Smooth muscle cell of the brain vasculature (primary cell): ENCODE measurements at regions not wholly inside any gene's neighbourhood (a gene's known extent, or its start where the extent isn't known, plus 50 kb on each side); places are given as distances from the start of the nearest gene placed in this dataset.
"Not testable (repeated sequence)": the region's sequence is repeated elsewhere in the genome, so short reads cannot be mapped to it uniquely, and the experiment has no call there.

Experiments used
- DNase-seq: peaks from one replicate; pipeline ENCODE4 v3.0.0-alpha.2; 2012; ENCODE audit warnings: low read depth, low spot score

- DNase-seq, result no peak
Measured at GRCh38 chr18:22503803-22504202, 86.1 kb upstream of the CTAGE1 start.

DNA sequence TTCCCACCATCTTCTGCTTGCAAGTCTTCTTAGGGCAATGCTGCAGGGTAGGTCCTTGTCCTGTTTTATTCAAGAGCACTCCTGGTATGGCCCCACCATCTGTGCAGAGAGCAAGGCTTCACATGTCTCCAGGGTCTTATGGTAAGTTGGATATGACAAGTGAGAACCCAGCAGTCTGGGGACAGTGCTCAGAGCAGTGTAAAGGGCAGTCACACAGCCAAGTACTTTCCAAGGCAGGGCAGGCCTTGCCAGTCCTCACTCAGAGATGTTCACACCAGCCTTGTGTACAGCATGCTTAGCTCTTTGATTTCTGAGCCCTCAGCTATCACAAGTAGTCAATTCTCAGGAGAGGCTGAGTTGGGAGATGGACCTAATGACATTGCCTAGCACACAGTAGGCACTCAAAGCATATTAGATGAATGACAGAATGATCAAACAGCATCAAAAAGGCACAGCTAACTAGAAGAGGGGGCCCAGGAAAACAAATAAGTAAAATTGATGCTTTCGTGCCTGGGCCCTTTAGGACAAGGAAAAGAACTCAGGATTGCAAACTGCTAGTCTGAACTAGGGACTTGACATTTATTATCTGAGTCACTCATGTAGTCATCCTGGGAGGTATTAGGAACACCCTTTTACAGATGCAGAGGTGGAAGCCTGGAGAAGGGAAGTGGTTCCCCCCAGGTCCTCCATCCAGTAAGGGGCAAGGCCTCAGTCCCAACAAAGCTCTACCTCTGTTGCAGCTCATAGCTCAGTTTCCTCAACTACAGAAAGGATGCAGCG, 86.7 kb upstream of the CTAGE1 start:
- no peak for DNase-seq

- no peak for DNase-seq
Measured at GRCh38 chr18:22505141-22505591, 87.5 kb upstream of the CTAGE1 start.

GRCh38 chr18:22507055-22507454, 89.3 kb upstream of the CTAGE1 start:
- DNase-seq, result no peak

DNA sequence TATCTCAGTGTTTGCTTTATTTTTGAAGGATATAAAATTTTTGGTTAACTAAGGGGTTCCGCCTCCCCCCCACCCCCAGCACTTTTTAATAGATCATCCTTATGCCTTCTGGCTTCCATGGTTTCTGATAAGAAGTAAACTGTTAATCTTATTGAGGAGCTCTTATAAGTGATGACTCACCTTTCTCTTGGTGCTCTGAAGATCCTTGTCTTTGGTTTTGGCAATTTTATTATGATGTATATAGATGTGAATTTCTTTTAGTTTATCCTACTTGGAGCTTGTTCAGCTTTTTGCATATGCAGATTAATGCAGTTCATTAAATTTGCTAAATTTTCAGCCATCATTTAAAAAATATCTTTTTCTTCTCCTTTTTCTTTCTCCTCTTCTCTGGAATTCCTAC, 91.7 kb upstream of the CTAGE1 start:
- DNase-seq, result no peak

DNA sequence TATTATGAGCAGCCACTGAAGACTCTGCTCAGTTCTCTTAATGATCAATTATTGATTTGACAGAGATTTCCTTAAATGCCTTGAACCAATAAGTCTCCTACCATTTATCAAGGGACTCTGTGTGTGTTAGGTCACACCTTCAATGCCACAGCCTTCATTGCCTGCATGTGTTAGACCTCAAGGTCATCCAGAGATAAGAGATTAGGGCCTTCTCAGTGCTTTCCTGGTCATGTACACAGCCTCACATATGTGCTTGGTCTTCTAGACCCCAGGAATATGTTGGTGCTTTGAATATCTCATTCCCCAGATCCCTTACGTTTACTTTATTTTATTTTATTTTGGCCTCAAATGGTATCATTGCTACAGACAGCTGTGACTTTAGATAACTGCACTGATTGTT, 93.0 kb upstream of the CTAGE1 start:
- no peak for DNase-seq

- no peak for DNase-seq
Measured at GRCh38 chr18:22513721-22514481, 96.2 kb upstream of the CTAGE1 start.

GRCh38 chr18:22514655-22515054, 96.9 kb upstream of the CTAGE1 start:
- DNase-seq, result no peak

GRCh38 chr18:22515250-22515649, 97.5 kb upstream of the CTAGE1 start:
- no peak for DNase-seq

- DNase-seq, result no peak
Measured at GRCh38 chr18:22517356-22517755, 99.6 kb upstream of the CTAGE1 start.

GRCh38 chr18:22521026-22521707, 103.5 kb upstream of the CTAGE1 start:
- DNase-seq, result no peak

- no peak for DNase-seq
Measured at GRCh38 chr18:22523481-22523880, 105.8 kb upstream of the CTAGE1 start.

DNA sequence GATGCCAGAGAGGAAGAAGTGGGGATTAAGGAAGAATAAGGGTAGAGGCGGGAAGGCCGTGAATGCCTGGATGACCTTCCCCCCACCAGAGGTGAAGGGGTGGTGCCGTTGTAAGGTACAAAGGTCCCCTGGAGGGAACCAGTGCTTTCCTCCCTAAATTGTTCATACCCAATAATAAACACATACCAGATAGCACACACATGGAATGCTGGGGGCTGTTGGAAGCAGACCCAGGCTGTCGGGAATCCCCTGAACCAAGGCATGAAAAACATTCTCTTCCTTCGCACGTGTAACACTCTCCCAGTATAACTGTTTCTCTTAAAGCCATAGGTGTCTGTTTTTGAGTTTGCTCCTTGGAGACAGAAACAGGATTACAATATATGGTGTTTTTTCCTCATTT, 107.1 kb upstream of the CTAGE1 start:
- no peak for DNase-seq

GRCh38 chr18:22525313-22525712, 107.6 kb upstream of the CTAGE1 start:
- DNase-seq, result no peak

GRCh38 chr18:22525883-22526282, 108.2 kb upstream of the CTAGE1 start:
- no peak for DNase-seq

DNA sequence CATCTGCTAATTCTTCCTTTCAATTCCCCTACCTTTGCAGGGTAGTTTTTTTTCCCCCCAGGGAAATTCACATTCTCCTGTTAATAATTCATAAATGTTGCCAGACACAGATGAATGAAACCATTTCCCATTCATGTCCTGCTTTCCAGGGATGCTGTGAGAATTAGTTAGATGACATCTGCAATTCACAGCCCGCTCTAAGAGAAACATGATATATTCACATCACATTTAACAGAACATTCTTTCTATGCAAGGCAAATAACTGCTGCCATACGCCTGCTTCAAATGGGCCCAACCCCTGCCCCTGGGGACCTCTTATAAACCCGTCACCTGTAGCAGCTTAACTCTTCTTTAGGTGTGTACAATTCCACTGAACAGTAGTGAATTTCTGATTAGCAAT, 110.6 kb upstream of the CTAGE1 start:
- no peak for DNase-seq

DNA sequence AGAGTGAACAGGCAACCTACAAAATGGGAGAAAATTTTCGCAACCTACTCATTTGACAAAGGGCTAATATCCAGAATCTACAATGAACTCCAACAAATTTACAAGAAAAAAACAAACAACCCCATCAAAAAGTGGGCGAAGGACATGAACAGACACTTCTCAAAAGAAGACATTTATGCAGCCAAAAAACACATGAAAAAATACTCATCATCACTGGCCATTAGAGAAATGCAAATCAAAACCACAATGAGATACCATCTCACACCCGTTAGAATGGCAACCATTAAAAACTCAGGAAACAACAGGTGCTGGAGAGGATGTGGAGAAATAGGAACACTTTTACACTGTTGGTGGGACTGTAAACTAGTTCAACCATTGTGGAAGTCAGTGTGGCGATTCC, 117.0 kb upstream of the CTAGE1 start:
- not testable (repeated sequence) for DNase-seq

GRCh38 chr18:22536558-22536957, 118.8 kb upstream of the CTAGE1 start:
- DNase-seq, result no peak

- DNase-seq, result no peak
Measured at GRCh38 chr18:22538426-22538825, 120.7 kb upstream of the CTAGE1 start.

DNA sequence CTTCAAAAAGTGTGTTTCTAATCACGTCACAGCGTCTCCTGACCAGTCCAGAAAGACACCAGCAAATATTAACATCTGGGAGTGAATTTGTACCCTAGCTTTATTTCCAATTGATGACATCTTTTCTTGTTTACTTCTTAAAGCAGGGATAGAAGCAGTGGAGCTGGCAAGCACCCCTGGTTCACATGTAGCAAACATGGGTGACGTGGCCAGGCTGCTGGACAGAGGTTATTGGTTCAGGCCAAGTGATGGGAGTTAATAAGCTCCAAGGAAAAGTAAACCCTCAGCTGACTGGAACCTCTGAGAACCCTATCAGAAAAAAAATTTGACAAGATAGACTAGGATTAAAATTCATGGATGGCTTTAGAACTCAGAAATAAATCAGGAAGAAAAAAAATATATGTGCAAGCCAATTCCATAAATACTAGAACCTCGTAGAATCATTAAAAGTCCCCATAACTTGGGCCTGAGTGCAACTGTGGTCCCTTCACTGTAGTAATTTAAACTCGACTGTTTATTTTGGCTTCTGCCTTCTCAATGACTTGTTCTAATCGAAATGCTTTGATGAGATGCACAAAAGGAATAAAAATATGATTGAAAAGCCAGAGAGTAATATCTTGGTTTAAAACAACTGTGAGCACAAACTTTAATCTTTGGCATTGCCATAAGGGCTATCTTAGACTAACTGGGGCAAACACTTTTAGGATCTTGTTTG, 121.5 kb upstream of the CTAGE1 start:
- no peak for DNase-seq

- no peak for DNase-seq
Measured at GRCh38 chr18:22541232-22541631, 123.5 kb upstream of the CTAGE1 start.

GRCh38 chr18:22542406-22542835, 124.7 kb upstream of the CTAGE1 start:
- DNase-seq, result no peak
